HepG2 (cell line): ENCODE measurements at regions not wholly inside any gene's neighbourhood (a gene's known extent, or its start where the extent isn't known, plus 50 kb on each side); places are given as distances from the start of the nearest gene placed in this dataset.

Experiments used
- ATAC-seq: fragments of 200-7000 bp; cut with Tn5 transposase; 3 replicates; pipeline ENCODE4 v1.9.1; 2020; ENCODE audit warnings: mild to moderate bottlenecking, moderate library complexity
- BruUV-seq: library from RNA; stranded (reverse); fragments of 400-500 nt; replicated peaks from 2 replicates; lab custom pipeline; 2021; lab: Mats Ljungman, UMichigan
- CTCF ChIA-PET: fragments of 300-600 bp; formaldehyde crosslinking; extraction: SDS; loops from one replicate; lab custom pipeline; 2021; ENCODE audit warnings: low total read pairs, inconsistent platforms, low intra/inter-chr PET ratio; lab: Yijun Ruan, JAX
- POLR2A ChIA-PET: fragments of 350-600 bp; sonication (Branson Sonifier 250); formaldehyde crosslinking; loops from one replicate; lab custom pipeline; 2020; ENCODE audit warnings: antibody characterized with exemption, inconsistent platforms; lab: Yijun Ruan, JAX
- DNase-seq: peaks from one replicate; pipeline ENCODE4 v3.0.0-alpha.2; 2015; ENCODE audit warnings: low spot score
- FAIRE-seq: peaks from 3 replicates; lab custom pipeline; 2011; peaks lifted over from hg19 to GRCh38; lab: Jason Lieb, UNC
- H2AFZ ChIP-seq: one replicate; pipeline ENCODE4 v1.6.1; 2011; ENCODE audit warnings: low read length, inconsistent platforms
- H3K27ac ChIP-seq: fragments of 300-600 bp; 3 replicates; pipeline ENCODE4 v1.8.0; 2011; ENCODE audit warnings: mixed run types, mild to moderate bottlenecking, mixed read lengths, low read length, inconsistent platforms; ENCODE audit not compliant: insufficient read depth; ENCODE audit errors: extremely low read length
- H3K27me3 ChIP-seq, 2 experiments: fragments of 200-600 bp in 1 of 2; 2 replicates in 1 of 2; 3 replicates in 1 of 2; pipeline versions ENCODE4 v1.6.0 to v1.8.0; 2011; ENCODE audit warnings: low read length in 2 of 2, mild to moderate bottlenecking in 2 of 2, moderate library complexity in 2 of 2, inconsistent platforms in 1 of 2; ENCODE audit not compliant: insufficient read depth in 2 of 2, control insufficient read depth in 1 of 2
- H3K36me3 ChIP-seq, 2 experiments: fragments of 200-600 bp in 1 of 2; replicated peaks in 1 of 2; 2 replicates in 1 of 2; 3 replicates in 1 of 2; pipeline versions ENCODE4 v1.5.1 to v1.8.0; 2011; ENCODE audit warnings: low read length in 2 of 2, inconsistent platforms in 1 of 2; ENCODE audit not compliant: insufficient read depth in 2 of 2, control insufficient read depth in 1 of 2
- H3K4me1 ChIP-seq: 2 replicates; pipeline ENCODE4 v1.5.1; 2012; ENCODE audit warnings: low read length, inconsistent platforms; ENCODE audit not compliant: insufficient read depth
- H3K4me2 ChIP-seq: 2 replicates; pipeline ENCODE4 v1.6.0; 2011; ENCODE audit warnings: low read depth, low read length, inconsistent platforms
- H3K4me3 ChIP-seq, 3 experiments: fragments of 200-600 bp in 1 of 3; sonication (generic), shearing (Covaris generic) in 1 of 3; replicated peaks in 1 of 3; 2 replicates each; pipeline ENCODE4 v1.5.1; 2011 to 2016; ENCODE audit warnings: low read length in 3 of 3, inconsistent platforms in 2 of 3, low read depth in 2 of 3, mild to moderate bottlenecking in 2 of 3, control low read depth in 1 of 3, mixed read lengths in 1 of 3; ENCODE audit not compliant: insufficient read depth in 1 of 3
- H3K79me2 ChIP-seq: one replicate; pipeline ENCODE4 v1.6.1; 2011; ENCODE audit warnings: low read length, inconsistent platforms; ENCODE audit not compliant: insufficient read depth
- H3K9ac ChIP-seq: 2 replicates; pipeline ENCODE4 v1.6.0; 2011; ENCODE audit warnings: mild to moderate bottlenecking, low read depth, low read length, inconsistent platforms; ENCODE audit not compliant: insufficient read depth
- H3K9me3 ChIP-seq: 2 replicates; pipeline ENCODE4 v1.5.1; 2012; ENCODE audit warnings: mild to moderate bottlenecking, low read length
- H4K20me1 ChIP-seq: 2 replicates; pipeline ENCODE4 v1.6.0; 2011; ENCODE audit warnings: inconsistent platforms, mild to moderate bottlenecking, low read length, moderate library complexity; ENCODE audit not compliant: insufficient read depth
- ASH2L ChIP-seq: fragments of 300-600, 200-600 bp; sonication (generic); IDR thresholded peaks from 2 replicates; pipeline ENCODE4 v1.7.0; 2017; ENCODE audit warnings: low read depth, mild to moderate bottlenecking, moderate library complexity, mixed read lengths, low read length; ENCODE audit not compliant: insufficient read length
- ATRX ChIP-seq: sonication (generic); formaldehyde crosslinking; IDR thresholded peaks from 2 replicates; pipeline ENCODE4 v1.4.0; 2020; ENCODE audit warnings: missing genetic modification reagents, borderline replicate concordance
- HMGXB4 ChIP-seq, 2 experiments: sonication (generic) in 1 of 2; formaldehyde crosslinking in 1 of 2; IDR thresholded peaks; 2 replicates each; pipeline versions ENCODE4 v1.4.0 to v1.6.1; 2018 to 2020; ENCODE audit warnings: missing genetic modification reagents in 2 of 2, borderline replicate concordance in 1 of 2, low read depth in 1 of 2, mild to moderate bottlenecking in 1 of 2, missing biosample characterization in 1 of 2
- KLF13 ChIP-seq: sonication (generic); formaldehyde crosslinking; IDR thresholded peaks from 2 replicates; pipeline ENCODE4 v1.4.0; 2020; ENCODE audit warnings: mild to moderate bottlenecking, missing genetic modification reagents
- NFYB ChIP-seq: sonication (generic); formaldehyde crosslinking; IDR thresholded peaks from 2 replicates; pipeline ENCODE4 v1.4.0; 2020; ENCODE audit warnings: missing genetic modification reagents
- NRL ChIP-seq: sonication (generic); formaldehyde crosslinking; IDR thresholded peaks from 2 replicates; pipeline ENCODE4 v1.5.0; 2020; ENCODE audit warnings: missing genetic modification reagents, mild to moderate bottlenecking, moderate library complexity, borderline replicate concordance
- ONECUT2 ChIP-seq: sonication (generic); formaldehyde crosslinking; IDR thresholded peaks from 2 replicates; pipeline ENCODE4 v1.4.0; 2020; ENCODE audit warnings: missing genetic modification reagents
- PPARG ChIP-seq: conservative IDR thresholded peaks from 2 replicates; pipeline ENCODE4 v1.6.1; 2016; ENCODE audit warnings: missing biosample characterization, missing genetic modification reagents
- RARA ChIP-seq: IDR thresholded peaks from 2 replicates; pipeline ENCODE4 v1.6.1; 2016; ENCODE audit warnings: missing genetic modification reagents, missing compliant biosample characterization
- RBM39 ChIP-seq: fragments of 200-400 bp; formaldehyde crosslinking; IDR thresholded peaks from one replicate; pipeline ENCODE4 v1.6.1; 2018; ENCODE audit warnings: antibody characterized with exemption, mild to moderate bottlenecking, low read depth, low read length; ENCODE audit not compliant: poor library complexity, severe bottlenecking
- RFX1 ChIP-seq: fragments of 450-650 bp; IDR thresholded peaks from 2 replicates; pipeline ENCODE4 v1.6.1; 2017
- SMYD3 ChIP-seq: sonication (generic); formaldehyde crosslinking; IDR thresholded peaks from 2 replicates; pipeline ENCODE4 v1.8.1; 2023; ENCODE audit warnings: mild to moderate bottlenecking, missing genetic modification reagents
- SOX5 ChIP-seq: IDR thresholded peaks from 2 replicates; pipeline ENCODE4 v1.6.1; 2016; ENCODE audit warnings: borderline replicate concordance
- ZBTB37 ChIP-seq: sonication (generic); formaldehyde crosslinking; IDR thresholded peaks from 2 replicates; pipeline ENCODE4 v1.4.0; 2020; ENCODE audit warnings: mild to moderate bottlenecking, missing genetic modification reagents
- ZFYVE20 ChIP-seq: sonication (generic); formaldehyde crosslinking; IDR thresholded peaks from 2 replicates; pipeline ENCODE4 v1.8.0; 2023; ENCODE audit warnings: low read depth, mild to moderate bottlenecking, moderate library complexity, missing genetic modification reagents, borderline replicate concordance
- ZNF451 ChIP-seq: sonication (generic); formaldehyde crosslinking; IDR thresholded peaks from 2 replicates; pipeline ENCODE4 v1.5.0; 2020; ENCODE audit warnings: mild to moderate bottlenecking, missing genetic modification reagents
- ZSCAN21 ChIP-seq: sonication (generic); formaldehyde crosslinking; IDR thresholded peaks from 2 replicates; pipeline ENCODE4 v1.8.0; 2022; ENCODE audit warnings: mild to moderate bottlenecking, missing genetic modification reagents, moderate library complexity, borderline replicate concordance
- WGBS: methylation state at CpG from one replicate; pipeline ENCODE4 v1.1.6; 2017; ENCODE audit warnings: low lambda C conversion rate; 5-methylcytosine and 5-hydroxymethylcytosine counted together
- in situ Hi-C: cut with HindIII; loops from 2 replicates; pipeline ENCODE4 v1.10.0; 2017; ENCODE audit warnings: low pct_unique_long_range_greater_than_20kb; ENCODE audit not compliant: extremely low pct_ligation_motif_present
- intact Hi-C: fragments of 100-400 bp; cut with micrococcal nuclease; formaldehyde crosslinking; loops from one replicate; pipeline ENCODE4 v1.10.0; 2022; ENCODE audit not compliant: unreplicated experiment

- DNase-seq, result no peak
- Histone ChIP-seq H3K79me2 (no peaks in the 10 kb centered on the region), H3K4me3 (no peak overlapping the region), H4K20me1 (no peaks in the 10 kb centered on the region), H3K4me2 (no peak overlapping the region), H3K36me3 (no peaks in the 10 kb centered on the region), H3K4me1 (no peaks in the 10 kb centered on the region), H3K9ac (no peak overlapping the region), H3K27ac (no peak overlapping the region), H3K9me3 (no peaks in the 10 kb centered on the region), H3K27me3 (no peaks in the 10 kb centered on the region), H2AFZ (no peak overlapping the region)
- no TSS peak for BruUV-seq
- TF ChIP-seq NFYB (no peak), RBM39 (no peak), RARA (CRISPR knock-in tag) (no peak), ZSCAN21 (CRISPR knock-in tag) (no peak), ZNF451 (no peak), ZBTB37 (CRISPR knock-in tag) (no peak), HMGXB4 (CRISPR knock-in tag; IDR thresholded peaks at IDR 0.05; ENCODE audit: borderline replicate concordance in 1 of 2, low read depth in 1 of 2) (no peak), PPARG (CRISPR knock-in tag) (no peak), KLF13 (no peak), ATRX (CRISPR knock-in tag) (no peak), RFX1 (no peak), SOX5 (CRISPR knock-in tag) (no peak), ONECUT2 (no peak), NRL (CRISPR knock-in tag) (no peak), ASH2L (no peak), SMYD3 (no peak), ZFYVE20 (CRISPR knock-in tag) (no peak)
- in situ Hi-C loops, result no loop called here
- WGBS, result 0% methylated on average over 1 of the region's 1 CpG
- ChIA-PET CTCF (no interaction called here), POLR2A (no interaction called here)
- no peak for ATAC-seq
- FAIRE-seq, result no peak
- intact Hi-C loops, result no loop called here
Measured at GRCh38 chr13:38483623-38484022, 134.0 kb downstream of the UFM1 start.
